ENCODE measurements at regions not wholly inside any gene's neighbourhood (a gene's known extent, or its start where the extent isn't known, plus 50 kb on each side); places are given as distances from the start of the nearest gene placed in this dataset.

GRCh38 chr10:112883360-112884178, 66.5 kb upstream of the TCF7L2 start:
- TF ChIP-seq CTCF (IDR thresholded peaks at IDR 0.05; ENCODE audit: insufficient read depth, low read depth, low read length, missing control alignments) = no peak
- DNase-seq (ENCODE audit: low read depth) = no peak
- no peak overlapping the region for H3K4me3 ChIP-seq (ENCODE audit: low read depth, low read length)

- no peak overlapping the region for H3K4me3 ChIP-seq (ENCODE audit: low read depth, low read length)
- no peak for TF ChIP-seq CTCF (IDR thresholded peaks at IDR 0.05; ENCODE audit: insufficient read depth, low read depth, low read length, missing control alignments)
- DNase-seq (ENCODE audit: low read depth) = no peak
Observed at GRCh38 chr10:112884179-112884504, 65.9 kb upstream of the TCF7L2 start.

GRCh38 chr10:112886463-112886862, 63.6 kb upstream of the TCF7L2 start:
- H3K4me3 ChIP-seq (ENCODE audit: low read depth, low read length) = no peak overlapping the region
- DNase-seq (ENCODE audit: low read depth) = no peak
- no peak for TF ChIP-seq CTCF (IDR thresholded peaks at IDR 0.05; ENCODE audit: insufficient read depth, low read depth, low read length, missing control alignments)

GRCh38 chr10:112887968-112888367, 62.1 kb upstream of the TCF7L2 start:
- no peak for TF ChIP-seq CTCF (IDR thresholded peaks at IDR 0.05; ENCODE audit: insufficient read depth, low read depth, low read length, missing control alignments)
- no peak for DNase-seq (ENCODE audit: low read depth)
- no peak overlapping the region for H3K4me3 ChIP-seq (ENCODE audit: low read depth, low read length)

- TF ChIP-seq CTCF (IDR thresholded peaks at IDR 0.05; ENCODE audit: insufficient read depth, low read depth, low read length, missing control alignments) = no peak
- H3K4me3 ChIP-seq (ENCODE audit: low read depth, low read length) = no peak overlapping the region
- DNase-seq (ENCODE audit: low read depth) = no peak
Observed at GRCh38 chr10:112895292-112895691, 54.8 kb upstream of the TCF7L2 start.

- H3K4me3 ChIP-seq (ENCODE audit: low read depth, low read length) = no peak overlapping the region
- no peak for TF ChIP-seq CTCF (IDR thresholded peaks at IDR 0.05; ENCODE audit: insufficient read depth, low read depth, low read length, missing control alignments)
- DNase-seq (ENCODE audit: low read depth) = no peak
Observed at GRCh38 chr10:112896273-112896672, 53.8 kb upstream of the TCF7L2 start.

GRCh38 chr10:112896722-112897121, 53.3 kb upstream of the TCF7L2 start:
- DNase-seq (ENCODE audit: low read depth) = no peak
- TF ChIP-seq CTCF (IDR thresholded peaks at IDR 0.05; ENCODE audit: insufficient read depth, low read depth, low read length, missing control alignments) = no peak
- no peak overlapping the region for H3K4me3 ChIP-seq (ENCODE audit: low read depth, low read length)

Data from GM12865 (cell line).